ENCODE measurements at regions not wholly inside any gene's neighbourhood (a gene's known extent, or its start where the extent isn't known, plus 50 kb on each side); places are given as distances from the start of the nearest gene placed in this dataset.
A peak's percentile ranks its signal among the peaks of the same experiment; 100 is the strongest.

DNA sequence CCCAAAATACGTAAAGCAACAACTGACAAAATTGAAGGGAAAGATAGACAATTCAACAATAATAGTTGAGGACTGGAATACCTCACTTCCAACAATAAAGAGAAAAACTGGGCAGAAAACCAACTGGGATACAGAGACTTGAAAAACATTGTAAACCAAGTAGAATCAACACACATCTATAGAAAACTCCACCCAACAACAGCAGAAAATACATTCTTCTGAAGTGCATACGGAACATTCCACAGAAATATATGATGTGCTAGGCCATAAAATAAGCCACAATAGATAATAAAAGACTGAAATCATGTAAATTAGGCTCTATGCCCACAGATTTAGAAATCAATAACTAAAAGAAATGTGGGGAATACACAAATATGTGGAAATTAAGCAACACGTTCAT, 98.4 kb upstream of the THBS1 start:
- WGBS, 2 donors: 62% methylated on average over 3 of the region's 3 CpGs
- peaks cover 0 to 17% (median 4%) of the 10 kb centered on the region in 5 donors for H3K4me1 ChIP-seq (ENCODE audit: control insufficient read depth in 5 of 5, insufficient read depth in 5 of 5, low read length in 5 of 5)
- H3K36me3 ChIP-seq (ENCODE audit: control insufficient read depth in 4 of 4, insufficient read depth in 4 of 4, low read length in 4 of 4): no peaks in the 10 kb centered on the region
- ATAC-seq (ENCODE audit: insufficient read depth, low FRiP score) (no peak), DNase-seq (peak in 1 of 3 donors; percentile 57)
- H3K27ac ChIP-seq (ENCODE audit: low read depth in 1 of 2, low read length in 1 of 2): no peak overlapping the region
- H3K27me3 ChIP-seq (ENCODE audit: control insufficient read depth in 3 of 3, insufficient read depth in 3 of 3, low read length in 2 of 3): no peaks in the 10 kb centered on the region
- no peaks in the 10 kb centered on the region for H3K9me3 ChIP-seq (ENCODE audit: control insufficient read depth in 4 of 4, insufficient read depth in 3 of 4, low read length in 3 of 4)
- H3K9ac ChIP-seq (ENCODE audit: insufficient read depth in 1 of 2, low read length in 2 of 2): no peak overlapping the region
- TF ChIP-seq, protein P1, sequence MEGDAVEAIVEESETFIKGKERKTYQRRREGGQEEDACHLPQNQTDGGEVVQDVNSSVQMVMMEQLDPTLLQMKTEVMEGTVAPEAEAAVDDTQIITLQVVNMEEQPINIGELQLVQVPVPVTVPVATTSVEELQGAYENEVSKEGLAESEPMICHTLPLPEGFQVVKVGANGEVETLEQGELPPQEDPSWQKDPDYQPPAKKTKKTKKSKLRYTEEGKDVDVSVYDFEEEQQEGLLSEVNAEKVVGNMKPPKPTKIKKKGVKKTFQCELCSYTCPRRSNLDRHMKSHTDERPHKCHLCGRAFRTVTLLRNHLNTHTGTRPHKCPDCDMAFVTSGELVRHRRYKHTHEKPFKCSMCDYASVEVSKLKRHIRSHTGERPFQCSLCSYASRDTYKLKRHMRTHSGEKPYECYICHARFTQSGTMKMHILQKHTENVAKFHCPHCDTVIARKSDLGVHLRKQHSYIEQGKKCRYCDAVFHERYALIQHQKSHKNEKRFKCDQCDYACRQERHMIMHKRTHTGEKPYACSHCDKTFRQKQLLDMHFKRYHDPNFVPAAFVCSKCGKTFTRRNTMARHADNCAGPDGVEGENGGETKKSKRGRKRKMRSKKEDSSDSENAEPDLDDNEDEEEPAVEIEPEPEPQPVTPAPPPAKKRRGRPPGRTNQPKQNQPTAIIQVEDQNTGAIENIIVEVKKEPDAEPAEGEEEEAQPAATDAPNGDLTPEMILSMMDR (IDR thresholded peaks at IDR 0.05; ENCODE audit: control extremely low read depth, extremely low read depth): no peak
- H3K4me3 ChIP-seq: no peak overlapping the region

DNA sequence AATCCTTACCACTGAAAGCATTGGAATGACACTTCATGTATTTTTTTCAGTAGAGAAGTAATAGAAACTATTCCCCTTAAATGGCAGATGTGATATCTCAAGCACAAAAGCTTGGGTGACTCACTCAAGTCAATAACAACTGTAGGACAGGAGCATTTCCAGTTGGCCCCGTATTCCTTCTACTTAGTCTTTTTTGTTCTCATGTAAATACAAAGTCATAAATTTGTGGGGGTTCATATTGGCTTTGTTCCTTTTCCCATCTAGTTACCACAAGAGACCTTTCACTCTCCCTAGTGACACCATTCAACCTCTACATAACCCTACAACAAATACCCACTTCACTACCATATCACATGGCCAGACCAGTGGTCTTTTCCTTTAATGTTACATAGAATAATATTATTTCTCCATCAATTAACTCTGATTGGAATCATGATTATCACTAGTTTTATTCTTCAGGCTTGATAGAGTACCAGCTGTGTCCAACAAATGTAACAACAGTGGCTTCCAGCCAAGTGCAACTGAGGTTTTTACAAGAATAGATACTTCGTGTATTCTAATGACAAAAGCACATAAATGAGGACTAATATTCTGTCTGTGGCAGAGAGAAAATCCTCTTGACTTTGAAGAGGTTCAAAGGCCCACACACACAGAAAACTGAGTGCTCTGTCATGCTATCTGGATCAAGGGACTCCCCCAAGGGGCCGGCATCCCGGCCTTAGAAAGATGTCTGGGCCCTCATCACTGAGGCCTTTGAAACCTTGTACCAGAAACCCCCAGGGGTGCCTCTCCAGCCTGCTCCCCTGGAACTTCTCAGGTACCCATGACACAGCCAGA, 94.0 kb upstream of the THBS1 start:
- H3K27me3 ChIP-seq (ENCODE audit: control insufficient read depth in 3 of 3, insufficient read depth in 3 of 3, low read length in 2 of 3): no peaks in the 10 kb centered on the region
- no peak overlapping the region for H3K9ac ChIP-seq (ENCODE audit: insufficient read depth in 1 of 2, low read length in 2 of 2)
- peaks cover 0 to 52% (median 22%) of the 10 kb centered on the region in 5 donors for H3K4me1 ChIP-seq (ENCODE audit: control insufficient read depth in 5 of 5, insufficient read depth in 5 of 5, low read length in 5 of 5)
- H3K9me3 ChIP-seq (ENCODE audit: control insufficient read depth in 4 of 4, insufficient read depth in 3 of 4, low read length in 3 of 4): no peaks in the 10 kb centered on the region
- 79 to 87% methylated on average over 4 of the region's 4 CpGs for WGBS, 2 donors
- H3K4me3 ChIP-seq: no peak overlapping the region
- TF ChIP-seq, protein P1 (IDR thresholded peaks at IDR 0.05; ENCODE audit: control extremely low read depth, extremely low read depth): no peak
- H3K36me3 ChIP-seq (ENCODE audit: control insufficient read depth in 4 of 4, insufficient read depth in 4 of 4, low read length in 4 of 4): no peaks in the 10 kb centered on the region
- no peak overlapping the region for H3K27ac ChIP-seq (ENCODE audit: low read depth in 1 of 2, low read length in 1 of 2)
- peak in 2 of 3 donors; percentile 80 to 91 for DNase-seq
- ATAC-seq (ENCODE audit: insufficient read depth, low FRiP score): no peak

DNA sequence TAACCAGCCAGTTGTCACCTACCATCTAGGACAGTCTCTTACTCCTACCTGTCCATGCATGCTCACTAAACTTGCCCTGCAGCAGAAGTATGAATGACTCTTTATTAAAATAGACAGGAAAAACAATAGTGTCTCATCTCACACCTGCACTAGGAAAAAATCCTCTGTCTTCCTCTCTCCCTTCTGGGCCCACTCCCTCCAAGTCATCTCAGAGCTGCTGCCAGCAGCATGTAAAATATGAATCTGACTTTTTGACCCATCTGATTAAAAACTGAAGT, 93.5 kb upstream of the THBS1 start:
- no peak for ATAC-seq (ENCODE audit: insufficient read depth, low FRiP score)
- no peak for DNase-seq
- no peak overlapping the region for H3K27ac ChIP-seq (ENCODE audit: low read depth in 1 of 2, low read length in 1 of 2)

More for the DNA sequence above, 93.5 kb upstream of the THBS1 start:
- Histone ChIP-seq H3K9ac (ENCODE audit: insufficient read depth in 1 of 2, low read length in 2 of 2) (peak overlapping the region in 1 of 2 donors; percentile 7), H3K4me3 (no peak overlapping the region), H3K4me1 (ENCODE audit: control insufficient read depth in 5 of 5, insufficient read depth in 5 of 5, low read length in 5 of 5) (peaks cover 0 to 53% (median 22%) of the 10 kb centered on the region in 5 donors), H3K9me3 (ENCODE audit: control insufficient read depth in 4 of 4, insufficient read depth in 3 of 4, low read length in 3 of 4) (no peaks in the 10 kb centered on the region), H3K27me3 (ENCODE audit: control insufficient read depth in 3 of 3, insufficient read depth in 3 of 3, low read length in 2 of 3) (no peaks in the 10 kb centered on the region), H3K36me3 (ENCODE audit: control insufficient read depth in 4 of 4, insufficient read depth in 4 of 4, low read length in 4 of 4) (no peaks in the 10 kb centered on the region)
- TF ChIP-seq, protein P1 (IDR thresholded peaks at IDR 0.05; ENCODE audit: control extremely low read depth, extremely low read depth): no peak
